ENCODE measurements at regions not wholly inside any gene's neighbourhood (a gene's known extent, or its start where the extent isn't known, plus 50 kb on each side); places are given as distances from the start of the nearest gene placed in this dataset.

DNA sequence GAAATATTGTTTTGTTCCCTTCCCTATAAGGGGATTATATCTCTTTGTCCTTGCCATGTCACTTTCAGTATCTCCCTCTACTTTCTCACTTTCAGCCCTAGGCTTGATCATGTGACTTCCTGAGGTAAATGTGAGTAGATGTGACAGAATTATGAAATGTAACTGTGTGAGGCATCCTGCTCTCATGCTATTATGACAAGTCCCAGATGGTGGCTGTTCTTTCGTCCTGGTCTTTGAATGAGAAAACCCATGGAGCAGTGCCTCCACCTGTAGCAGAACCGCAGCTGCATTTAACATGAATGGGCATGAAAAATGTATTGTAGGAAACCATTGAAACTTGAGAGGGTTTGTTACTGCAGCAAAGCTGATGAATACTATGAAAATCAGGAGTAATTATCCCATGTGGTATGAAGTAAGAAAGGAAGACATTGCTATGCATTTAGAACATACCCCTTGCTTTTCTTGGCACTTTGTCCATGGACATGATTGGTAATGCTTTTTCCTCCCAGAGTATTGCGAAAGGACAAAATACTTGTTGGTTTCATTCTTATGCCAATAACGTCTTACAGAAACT, 202.2 kb upstream of the GPRIN3 start:
- no peak overlapping the region for H2AFZ ChIP-seq (ENCODE audit: low read length)
- H3F3A ChIP-seq (ENCODE audit: insufficient read depth, low read length): peaks cover 13% of the 10 kb centered on the region; the same call in 1 of the 2 replicates
- H3K4me1 ChIP-seq (ENCODE audit: low read length): peaks cover 21% of the 10 kb centered on the region
- peak overlapping the region; percentile 12; the same call in 1 of the 2 replicates for H3K4me3 ChIP-seq (ENCODE audit: low read length)
- no peaks in the 10 kb centered on the region for H3K79me2 ChIP-seq (ENCODE audit: low read length)
- H4K20me1 ChIP-seq (ENCODE audit: insufficient read depth, low read length): no peaks in the 10 kb centered on the region
- H3K27ac ChIP-seq (ENCODE audit: low read length): peak overlapping the region; percentile 49; the same call in 1 of the 2 replicates
- no peaks in the 10 kb centered on the region for H3K27me3 ChIP-seq (replicated peaks; ENCODE audit: insufficient read depth, low read length)
- DNase-seq: peak; percentile 93
- H3K9ac ChIP-seq (ENCODE audit: low read length): no peak overlapping the region
- no peaks in the 10 kb centered on the region for H3K36me3 ChIP-seq (replicated peaks; ENCODE audit: insufficient read depth, low read length)
- no peaks in the 10 kb centered on the region for H3K9me2 ChIP-seq (replicated peaks; ENCODE audit: insufficient read depth, low read length)
- H3K4me2 ChIP-seq (ENCODE audit: low read depth, low read length): peak overlapping the region; percentile 64
- no peaks in the 10 kb centered on the region for H3K9me3 ChIP-seq (replicated peaks; ENCODE audit: insufficient read depth, low read length)
- TF ChIP-seq, protein P1, sequence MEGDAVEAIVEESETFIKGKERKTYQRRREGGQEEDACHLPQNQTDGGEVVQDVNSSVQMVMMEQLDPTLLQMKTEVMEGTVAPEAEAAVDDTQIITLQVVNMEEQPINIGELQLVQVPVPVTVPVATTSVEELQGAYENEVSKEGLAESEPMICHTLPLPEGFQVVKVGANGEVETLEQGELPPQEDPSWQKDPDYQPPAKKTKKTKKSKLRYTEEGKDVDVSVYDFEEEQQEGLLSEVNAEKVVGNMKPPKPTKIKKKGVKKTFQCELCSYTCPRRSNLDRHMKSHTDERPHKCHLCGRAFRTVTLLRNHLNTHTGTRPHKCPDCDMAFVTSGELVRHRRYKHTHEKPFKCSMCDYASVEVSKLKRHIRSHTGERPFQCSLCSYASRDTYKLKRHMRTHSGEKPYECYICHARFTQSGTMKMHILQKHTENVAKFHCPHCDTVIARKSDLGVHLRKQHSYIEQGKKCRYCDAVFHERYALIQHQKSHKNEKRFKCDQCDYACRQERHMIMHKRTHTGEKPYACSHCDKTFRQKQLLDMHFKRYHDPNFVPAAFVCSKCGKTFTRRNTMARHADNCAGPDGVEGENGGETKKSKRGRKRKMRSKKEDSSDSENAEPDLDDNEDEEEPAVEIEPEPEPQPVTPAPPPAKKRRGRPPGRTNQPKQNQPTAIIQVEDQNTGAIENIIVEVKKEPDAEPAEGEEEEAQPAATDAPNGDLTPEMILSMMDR (IDR thresholded peaks at IDR 0.05; ENCODE audit: low read length): peak; percentile 41
- no peak for TF ChIP-seq EZH2 (optimal IDR thresholded peaks at IDR 0.05; ENCODE audit: low read depth, low read length)
- no peak for TF ChIP-seq EZH2phosphoT487 (IDR thresholded peaks at IDR 0.05; ENCODE audit: low read length)

DNA sequence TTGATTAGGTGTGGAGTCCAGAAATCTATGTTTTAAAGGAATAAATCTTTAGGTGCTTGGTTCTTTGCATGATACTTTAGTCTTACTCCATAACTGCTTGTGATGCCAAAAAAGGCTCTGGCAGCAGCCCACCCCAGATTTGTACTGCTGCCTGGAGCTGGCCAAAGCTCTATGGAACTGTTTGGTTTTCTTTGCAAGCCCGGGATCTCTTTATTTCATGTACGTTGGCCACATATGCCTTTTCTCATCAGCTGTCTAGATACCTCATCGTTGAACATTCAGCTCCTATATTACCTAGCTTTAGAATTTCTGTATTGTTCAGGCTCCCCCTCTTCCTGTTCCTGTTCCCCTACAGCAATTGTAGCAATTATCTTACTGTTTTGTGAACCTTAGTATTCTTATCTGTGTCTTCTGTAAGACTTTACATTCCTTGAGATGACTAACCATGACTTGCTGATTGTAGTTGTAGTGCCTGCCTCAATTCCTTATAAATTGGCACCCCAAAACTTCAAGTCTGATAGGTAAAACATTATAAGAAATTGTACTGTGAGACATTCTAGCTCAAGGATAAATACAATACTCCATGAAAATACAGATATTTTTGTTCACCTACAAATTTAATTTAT, 199.4 kb upstream of the GPRIN3 start:
- Histone ChIP-seq H3K4me1 (ENCODE audit: low read length) (peaks cover 21% of the 10 kb centered on the region), H4K20me1 (ENCODE audit: insufficient read depth, low read length) (no peaks in the 10 kb centered on the region), H3K79me2 (ENCODE audit: low read length) (no peaks in the 10 kb centered on the region), H3K9ac (ENCODE audit: low read length) (no peak overlapping the region), H3K36me3 (replicated peaks; ENCODE audit: insufficient read depth, low read length) (no peaks in the 10 kb centered on the region), H3K4me3 (ENCODE audit: low read length) (no peak overlapping the region), H3F3A (ENCODE audit: insufficient read depth, low read length) (peaks cover 13% of the 10 kb centered on the region; the same call in 1 of the 2 replicates), H3K4me2 (ENCODE audit: low read depth, low read length) (no peak overlapping the region), H3K27me3 (replicated peaks; ENCODE audit: insufficient read depth, low read length) (no peaks in the 10 kb centered on the region), H3K9me2 (replicated peaks; ENCODE audit: insufficient read depth, low read length) (no peaks in the 10 kb centered on the region), H2AFZ (ENCODE audit: low read length) (no peak overlapping the region), H3K27ac (ENCODE audit: low read length) (no peak overlapping the region), H3K9me3 (replicated peaks; ENCODE audit: insufficient read depth, low read length) (no peaks in the 10 kb centered on the region)
- TF ChIP-seq EZH2phosphoT487 (IDR thresholded peaks at IDR 0.05; ENCODE audit: low read length): no peak
- TF ChIP-seq, protein P1 (IDR thresholded peaks at IDR 0.05; ENCODE audit: low read length): no peak
- TF ChIP-seq EZH2 (optimal IDR thresholded peaks at IDR 0.05; ENCODE audit: low read depth, low read length): no peak
- DNase-seq: no peak

DNA sequence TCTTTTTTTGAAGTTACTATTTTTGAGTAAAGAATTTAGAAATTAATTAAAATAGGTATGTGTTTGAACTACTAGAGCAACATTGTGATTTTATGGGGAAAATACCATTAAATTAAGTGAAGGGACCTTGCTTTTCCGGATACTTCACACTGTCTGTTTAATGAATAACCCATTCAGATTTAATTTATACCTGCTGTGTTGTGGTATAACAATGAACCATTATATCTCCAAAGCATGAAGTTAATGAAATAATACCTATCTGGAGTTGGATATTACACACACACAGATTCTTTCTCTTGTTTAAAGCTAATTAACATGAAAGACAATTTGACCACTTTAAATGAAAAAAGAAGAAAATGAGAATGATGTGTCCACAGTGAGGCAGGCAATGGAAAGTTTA, 195.0 kb upstream of the GPRIN3 start:
- H3K27me3 ChIP-seq (replicated peaks; ENCODE audit: insufficient read depth, low read length): no peaks in the 10 kb centered on the region
- H3K36me3 ChIP-seq (replicated peaks; ENCODE audit: insufficient read depth, low read length): no peaks in the 10 kb centered on the region
- H3K27ac ChIP-seq (ENCODE audit: low read length): no peak overlapping the region
- no peak overlapping the region for H3K9ac ChIP-seq (ENCODE audit: low read length)
- H3K9me2 ChIP-seq (replicated peaks; ENCODE audit: insufficient read depth, low read length): no peaks in the 10 kb centered on the region
- H3F3A ChIP-seq (ENCODE audit: insufficient read depth, low read length): no peaks in the 10 kb centered on the region
- no peaks in the 10 kb centered on the region for H3K9me3 ChIP-seq (replicated peaks; ENCODE audit: insufficient read depth, low read length)
- no peak for DNase-seq
- H4K20me1 ChIP-seq (ENCODE audit: insufficient read depth, low read length): no peaks in the 10 kb centered on the region
- no peak overlapping the region for H3K4me3 ChIP-seq (ENCODE audit: low read length)
- H2AFZ ChIP-seq (ENCODE audit: low read length): no peak overlapping the region
- no peak overlapping the region for H3K4me2 ChIP-seq (ENCODE audit: low read depth, low read length)
- H3K4me1 ChIP-seq (ENCODE audit: low read length): no peaks in the 10 kb centered on the region
- no peaks in the 10 kb centered on the region for H3K79me2 ChIP-seq (ENCODE audit: low read length)
- no peak for TF ChIP-seq EZH2phosphoT487 (IDR thresholded peaks at IDR 0.05; ENCODE audit: low read length)
- TF ChIP-seq EZH2 (optimal IDR thresholded peaks at IDR 0.05; ENCODE audit: low read depth, low read length): no peak
- TF ChIP-seq, protein P1 (IDR thresholded peaks at IDR 0.05; ENCODE audit: low read length): no peak

Data from MM.1S (cell line).